ENCODE measurements at regions not wholly inside any gene's neighbourhood (a gene's known extent, or its start where the extent isn't known, plus 50 kb on each side); places are given as distances from the start of the nearest gene placed in this dataset.
"Not testable (repeated sequence)": the region's sequence is repeated elsewhere in the genome, so short reads cannot be mapped to it uniquely, and the experiment has no call there.

DNA sequence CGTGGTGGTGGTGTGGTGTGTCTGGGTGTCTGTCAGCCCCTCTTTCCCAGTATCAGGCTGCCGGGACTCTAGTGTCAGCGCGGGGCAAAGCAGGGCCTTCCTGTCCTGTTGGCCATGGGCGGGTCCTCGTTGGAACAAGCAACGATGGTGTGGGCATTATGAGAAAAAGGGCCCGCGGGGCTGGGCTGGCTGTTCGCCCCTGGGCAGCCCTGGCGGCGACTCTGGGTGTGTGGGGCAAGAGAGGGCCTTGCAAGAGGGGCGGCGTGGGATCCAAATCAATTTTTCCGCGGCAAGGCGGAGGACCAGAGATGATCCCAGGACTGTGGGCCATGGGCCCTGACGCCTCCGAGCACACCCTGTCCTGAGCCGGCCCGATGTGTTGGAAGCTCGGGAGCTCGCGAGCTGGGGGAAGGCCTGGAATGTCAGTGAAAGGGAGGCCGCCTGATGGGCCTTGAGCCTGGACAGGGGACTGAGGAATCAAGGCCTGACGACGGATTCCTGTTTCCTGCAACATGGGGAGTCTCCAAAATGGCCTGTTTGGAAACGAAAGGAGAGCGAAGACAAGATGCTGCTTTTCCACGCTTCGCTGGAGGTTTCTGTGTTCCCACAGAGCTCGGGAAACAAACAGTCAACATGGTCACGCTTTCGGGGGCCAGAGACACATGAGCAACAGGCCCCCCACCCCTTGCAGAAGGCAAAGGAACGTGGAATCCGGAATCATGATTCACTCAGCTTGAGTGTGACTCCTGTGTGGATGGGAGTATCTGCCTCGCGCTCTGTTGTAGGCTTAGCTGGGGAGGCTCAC, 364.7 kb upstream of the DEFB115 start:
- no peaks in the 10 kb centered on the region for H3K36me3 ChIP-seq
- no peak overlapping the region for H3K27ac ChIP-seq
- no peaks in the 10 kb centered on the region for H3K4me1 ChIP-seq
- H3K4me3 ChIP-seq: no peak overlapping the region
- no peak for TF ChIP-seq POLR2A (IDR thresholded peaks at IDR 0.05)
- TF ChIP-seq, protein P1, sequence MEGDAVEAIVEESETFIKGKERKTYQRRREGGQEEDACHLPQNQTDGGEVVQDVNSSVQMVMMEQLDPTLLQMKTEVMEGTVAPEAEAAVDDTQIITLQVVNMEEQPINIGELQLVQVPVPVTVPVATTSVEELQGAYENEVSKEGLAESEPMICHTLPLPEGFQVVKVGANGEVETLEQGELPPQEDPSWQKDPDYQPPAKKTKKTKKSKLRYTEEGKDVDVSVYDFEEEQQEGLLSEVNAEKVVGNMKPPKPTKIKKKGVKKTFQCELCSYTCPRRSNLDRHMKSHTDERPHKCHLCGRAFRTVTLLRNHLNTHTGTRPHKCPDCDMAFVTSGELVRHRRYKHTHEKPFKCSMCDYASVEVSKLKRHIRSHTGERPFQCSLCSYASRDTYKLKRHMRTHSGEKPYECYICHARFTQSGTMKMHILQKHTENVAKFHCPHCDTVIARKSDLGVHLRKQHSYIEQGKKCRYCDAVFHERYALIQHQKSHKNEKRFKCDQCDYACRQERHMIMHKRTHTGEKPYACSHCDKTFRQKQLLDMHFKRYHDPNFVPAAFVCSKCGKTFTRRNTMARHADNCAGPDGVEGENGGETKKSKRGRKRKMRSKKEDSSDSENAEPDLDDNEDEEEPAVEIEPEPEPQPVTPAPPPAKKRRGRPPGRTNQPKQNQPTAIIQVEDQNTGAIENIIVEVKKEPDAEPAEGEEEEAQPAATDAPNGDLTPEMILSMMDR (IDR thresholded peaks at IDR 0.05): no peak
- TF ChIP-seq POLR2AphosphoS5 (IDR thresholded peaks at IDR 0.05; ENCODE audit: insufficient read depth in 1 of 2, low read depth in 1 of 2): no peak
- no peaks in the 10 kb centered on the region for H3K27me3 ChIP-seq
- no peak for DNase-seq (ENCODE audit: extremely low spot score in 2 of 2)
- intact Hi-C loops (cut with DNase I): no loop called here
- H3K9me3 ChIP-seq: no peaks in the 10 kb centered on the region

DNA sequence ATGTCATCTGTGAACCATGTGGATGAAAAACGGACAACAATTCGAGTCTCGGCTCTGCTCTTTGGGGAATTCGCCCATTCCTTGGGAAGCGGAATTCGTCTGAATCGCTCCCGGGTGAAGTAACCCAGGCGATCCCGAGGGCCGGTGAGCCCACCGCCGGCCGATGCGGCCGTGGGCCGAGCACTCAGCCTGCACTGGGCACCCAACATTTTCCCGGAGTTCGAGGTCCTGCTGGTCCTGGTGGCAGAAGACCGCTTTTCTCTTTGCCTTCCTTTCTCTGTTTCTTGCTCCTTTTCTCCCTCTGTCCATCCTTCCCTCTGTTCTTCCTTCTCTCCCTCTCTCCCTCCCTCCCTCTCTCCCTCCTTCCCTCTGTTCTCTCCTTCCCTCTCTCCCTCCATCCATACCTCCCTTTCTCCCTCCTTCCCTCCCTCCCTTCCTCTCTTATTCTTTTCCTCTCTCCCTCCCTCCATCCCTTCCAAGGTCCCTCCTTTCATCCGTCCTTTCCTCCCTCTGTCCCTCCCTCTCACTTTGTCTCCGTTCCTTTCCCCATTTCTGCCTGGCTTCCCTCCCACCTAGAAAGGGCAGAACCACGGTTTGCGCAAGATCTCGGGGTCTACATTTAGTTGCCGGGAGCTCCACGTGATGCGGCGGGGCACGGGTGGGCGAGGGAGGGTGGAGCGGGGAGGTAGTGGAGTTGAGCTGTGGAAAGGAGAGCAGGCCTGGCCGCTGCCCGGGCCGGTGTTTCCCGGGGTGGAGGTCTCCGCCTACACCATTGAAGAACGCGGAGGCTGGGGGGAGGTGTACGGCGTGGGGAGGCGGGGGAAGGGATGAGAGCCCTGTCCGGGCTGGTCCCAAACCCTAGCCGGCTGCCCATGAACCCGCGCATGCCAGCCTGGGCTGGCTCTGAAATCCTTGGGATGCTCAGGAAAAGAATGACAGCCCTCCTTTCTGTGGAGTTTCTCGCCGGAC, 363.8 kb upstream of the DEFB115 start:
- H3K36me3 ChIP-seq; H3K9me3 ChIP-seq; DNase-seq (ENCODE audit: extremely low spot score in 2 of 2); H3K27ac ChIP-seq; H3K27me3 ChIP-seq; H3K4me3 ChIP-seq; H3K4me1 ChIP-seq; intact Hi-C loops (cut with DNase I): not testable (repeated sequence)

DNA sequence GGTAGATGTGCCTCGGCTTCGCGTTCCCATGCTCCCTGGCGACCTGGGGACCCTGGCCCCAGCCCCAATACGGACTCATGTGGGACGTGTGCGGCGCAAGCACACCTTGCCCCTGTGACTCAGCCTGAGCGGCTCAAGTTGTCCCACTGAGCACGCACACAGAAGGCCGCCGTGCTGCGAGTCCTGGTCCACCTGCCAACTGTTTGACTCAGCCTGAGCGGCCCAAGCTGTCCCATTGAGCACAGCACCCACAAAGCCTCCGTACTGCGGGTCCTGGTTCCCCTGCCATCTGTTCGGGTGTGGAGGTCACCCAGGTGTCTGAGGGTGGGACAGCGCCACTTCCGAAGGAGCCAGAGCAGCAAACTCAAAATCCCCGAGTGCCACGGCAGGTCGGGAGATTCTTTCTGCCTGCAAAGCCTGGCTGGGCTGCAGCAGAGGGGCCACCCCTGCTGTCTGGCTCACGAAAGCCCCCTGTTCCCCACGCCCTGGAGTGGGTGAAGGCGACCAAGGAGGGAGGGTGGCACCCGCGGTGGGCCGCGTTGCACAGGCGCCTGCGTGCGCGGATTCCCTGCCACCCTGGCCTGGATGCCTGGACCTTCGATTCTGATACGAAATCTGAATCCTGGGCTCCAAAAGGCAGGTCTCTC, 362.6 kb upstream of the DEFB115 start:
- H3K4me1 ChIP-seq; intact Hi-C loops (cut with DNase I); H3K27me3 ChIP-seq; H3K36me3 ChIP-seq; DNase-seq (ENCODE audit: extremely low spot score in 2 of 2); H3K4me3 ChIP-seq; H3K9me3 ChIP-seq; H3K27ac ChIP-seq: not testable (repeated sequence)

DNA sequence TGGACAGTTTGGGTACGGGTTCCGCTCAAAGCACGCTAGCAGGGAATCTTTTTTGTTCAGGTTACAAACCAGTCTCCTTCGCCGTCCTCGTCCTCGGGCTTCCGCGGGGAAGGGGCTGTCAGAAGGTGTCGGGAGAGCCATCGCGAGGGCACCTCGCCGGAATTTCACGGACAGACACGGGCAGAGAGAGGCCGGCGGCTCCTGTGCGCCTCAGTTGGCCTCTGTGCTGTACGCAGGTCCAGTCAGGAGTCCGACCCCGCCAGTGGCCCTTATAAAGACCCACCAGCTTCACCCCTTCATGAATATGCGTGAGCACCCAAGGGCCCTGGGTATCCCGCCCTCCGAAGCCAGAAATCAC, 362.1 kb upstream of the DEFB115 start:
- H3K4me1 ChIP-seq; H3K4me3 ChIP-seq; DNase-seq (ENCODE audit: extremely low spot score in 2 of 2); H3K36me3 ChIP-seq; intact Hi-C loops (cut with DNase I); H3K27me3 ChIP-seq; H3K9me3 ChIP-seq; H3K27ac ChIP-seq: not testable (repeated sequence)

DNA sequence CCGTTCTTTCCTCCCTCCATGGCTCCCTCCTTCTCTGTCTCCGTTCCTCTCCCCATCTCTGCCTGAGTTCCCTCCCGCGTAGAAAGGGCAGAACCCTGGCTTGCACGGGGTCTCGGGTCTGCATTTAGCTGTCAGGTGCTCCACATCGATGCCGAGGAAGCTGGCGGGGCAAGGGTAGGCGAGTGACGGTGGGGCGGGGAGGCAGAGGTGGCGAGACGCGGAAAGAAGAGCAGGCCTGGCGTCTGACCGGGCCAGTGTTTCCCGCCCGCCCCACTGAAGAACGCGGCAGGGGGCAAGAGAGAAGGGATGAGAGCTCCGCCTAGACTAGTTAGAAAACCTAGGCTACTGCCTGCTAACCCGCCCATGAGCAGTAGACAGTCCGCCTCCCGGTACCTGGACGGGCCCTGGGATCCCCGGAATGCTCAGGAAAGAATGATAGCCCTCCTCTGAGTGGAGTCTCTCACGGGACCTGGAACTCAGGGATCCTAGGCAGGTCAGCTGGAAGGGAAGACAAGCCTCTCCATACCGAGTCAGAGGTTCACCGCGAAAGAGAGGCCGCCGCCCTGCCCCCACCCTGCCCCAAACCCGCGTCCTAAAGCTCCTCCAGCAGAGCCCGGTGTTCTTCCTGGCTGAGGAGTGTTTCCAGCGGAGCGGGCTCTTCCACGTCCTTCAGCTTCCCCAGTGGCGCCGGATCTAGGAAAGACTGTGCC, 357.9 kb upstream of the DEFB115 start:
- H3K36me3 ChIP-seq; H3K4me1 ChIP-seq; H3K9me3 ChIP-seq; H3K27me3 ChIP-seq; DNase-seq (ENCODE audit: extremely low spot score in 2 of 2); H3K4me3 ChIP-seq; H3K27ac ChIP-seq; intact Hi-C loops (cut with DNase I): not testable (repeated sequence)

DNA sequence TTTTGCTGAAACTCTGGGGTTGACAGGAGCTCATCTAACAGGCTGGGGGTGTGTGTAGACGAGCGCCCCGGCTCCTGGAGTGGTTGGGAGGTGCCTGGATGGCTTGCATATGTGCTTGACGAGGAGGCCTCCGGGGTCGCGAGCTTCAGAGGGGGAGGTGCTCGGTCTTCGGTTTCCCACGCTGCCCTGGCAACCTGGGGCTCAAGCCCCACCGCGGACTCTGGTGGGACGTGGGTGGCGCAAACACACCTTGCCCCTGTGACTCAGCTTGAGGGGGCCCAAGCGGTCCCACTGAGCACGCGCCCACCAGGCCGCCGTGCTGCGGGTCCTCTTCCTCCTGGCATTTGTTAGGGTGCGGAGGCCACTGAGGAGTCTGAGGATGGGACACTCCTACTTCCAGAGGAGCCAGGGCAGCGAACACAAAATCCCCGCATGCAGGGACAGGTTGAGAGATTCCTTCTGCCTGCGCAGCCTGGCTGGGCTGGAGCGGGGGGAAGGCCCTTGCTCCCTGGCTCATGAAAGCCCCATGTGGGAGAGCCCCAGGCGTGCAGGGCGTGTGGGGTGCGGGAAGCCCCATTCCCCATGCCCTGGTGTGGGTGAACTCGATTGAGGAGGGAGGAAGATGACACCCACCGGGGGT, 357.3 kb upstream of the DEFB115 start:
- H3K36me3 ChIP-seq; H3K27ac ChIP-seq; H3K9me3 ChIP-seq; H3K27me3 ChIP-seq; H3K4me3 ChIP-seq; intact Hi-C loops (cut with DNase I); DNase-seq (ENCODE audit: extremely low spot score in 2 of 2); H3K4me1 ChIP-seq: not testable (repeated sequence)

DNA sequence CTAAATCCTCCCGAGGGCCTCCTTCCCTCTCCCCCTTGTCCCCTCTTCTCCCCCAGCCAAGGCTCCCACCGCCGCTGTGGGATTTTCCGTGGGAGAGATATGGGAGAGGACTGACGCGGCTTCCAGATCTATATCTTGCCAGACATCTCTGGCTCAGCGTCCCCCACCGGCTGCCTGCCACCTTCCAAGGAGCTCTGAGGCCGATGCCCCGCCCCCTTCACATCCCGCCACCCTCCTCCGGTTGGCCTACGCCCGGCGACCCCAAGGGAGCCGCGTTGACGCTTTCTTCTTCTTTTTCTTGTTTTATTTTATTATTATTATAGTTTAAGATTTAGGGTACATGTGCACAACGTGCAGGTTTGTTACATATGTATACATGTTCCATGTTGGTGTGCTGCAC, 352.2 kb upstream of the DEFB115 start:
- H3K4me1 ChIP-seq; intact Hi-C loops (cut with DNase I); DNase-seq (ENCODE audit: extremely low spot score in 2 of 2): not testable (repeated sequence)

More for the DNA sequence above, 352.2 kb upstream of the DEFB115 start:
- H3K4me3 ChIP-seq, H3K27me3 ChIP-seq, H3K9me3 ChIP-seq, H3K27ac ChIP-seq, H3K36me3 ChIP-seq: not testable (repeated sequence)

Data from vagina (tissue), 2 donors.